COLO829 (cell line): ENCODE measurements at regions not wholly inside any gene's neighbourhood (a gene's known extent, or its start where the extent isn't known, plus 50 kb on each side); places are given as distances from the start of the nearest gene placed in this dataset.
"Not testable (repeated sequence)": the region's sequence is repeated elsewhere in the genome, so short reads cannot be mapped to it uniquely, and the experiment has no call there.

Experiments used
- DNase-seq: peaks from one replicate; pipeline ENCODE4 v3.0.0; 2012; ENCODE audit warnings: low spot score

DNA sequence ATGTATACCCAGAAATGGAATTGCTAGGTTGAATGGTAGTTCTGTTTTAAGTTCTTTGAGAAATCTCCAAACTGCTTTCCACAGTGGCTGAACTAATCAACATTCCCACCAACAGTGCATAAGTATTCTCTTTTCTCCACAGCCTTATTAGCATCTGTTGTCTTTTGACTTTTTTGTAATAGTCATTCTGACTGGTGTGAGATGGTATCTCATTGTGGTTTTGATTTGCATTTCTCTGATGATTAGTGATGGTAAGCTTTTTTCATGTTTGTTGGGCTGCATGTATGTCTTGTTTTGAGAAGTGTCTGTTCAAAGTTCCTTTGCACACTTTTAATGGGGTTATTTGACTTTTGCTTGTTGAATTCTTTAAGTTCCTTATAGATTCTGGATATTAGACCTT, 52.4 kb upstream of the EHHADH start:
- DNase-seq, result not testable (repeated sequence)

DNA sequence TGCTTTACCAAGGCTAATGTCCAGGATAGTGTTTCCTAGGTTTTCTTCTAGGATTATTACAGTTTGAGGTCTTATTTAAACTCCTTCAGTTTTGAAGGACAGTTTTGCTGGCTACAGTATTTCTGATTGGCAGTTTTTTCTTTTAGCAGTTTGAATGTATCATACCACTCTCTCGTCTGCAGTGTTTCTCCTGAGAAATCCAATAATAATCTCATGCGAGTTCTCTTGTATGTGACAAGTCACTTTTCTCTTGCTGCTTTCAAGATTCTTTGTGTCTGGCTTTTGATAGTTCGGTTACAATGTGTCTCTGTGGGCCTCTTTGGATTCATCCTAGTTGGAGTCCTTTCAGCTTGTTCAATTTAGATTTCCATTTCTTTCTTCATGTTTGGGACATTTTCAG, 53.0 kb upstream of the EHHADH start:
- DNase-seq, result no peak

DNA sequence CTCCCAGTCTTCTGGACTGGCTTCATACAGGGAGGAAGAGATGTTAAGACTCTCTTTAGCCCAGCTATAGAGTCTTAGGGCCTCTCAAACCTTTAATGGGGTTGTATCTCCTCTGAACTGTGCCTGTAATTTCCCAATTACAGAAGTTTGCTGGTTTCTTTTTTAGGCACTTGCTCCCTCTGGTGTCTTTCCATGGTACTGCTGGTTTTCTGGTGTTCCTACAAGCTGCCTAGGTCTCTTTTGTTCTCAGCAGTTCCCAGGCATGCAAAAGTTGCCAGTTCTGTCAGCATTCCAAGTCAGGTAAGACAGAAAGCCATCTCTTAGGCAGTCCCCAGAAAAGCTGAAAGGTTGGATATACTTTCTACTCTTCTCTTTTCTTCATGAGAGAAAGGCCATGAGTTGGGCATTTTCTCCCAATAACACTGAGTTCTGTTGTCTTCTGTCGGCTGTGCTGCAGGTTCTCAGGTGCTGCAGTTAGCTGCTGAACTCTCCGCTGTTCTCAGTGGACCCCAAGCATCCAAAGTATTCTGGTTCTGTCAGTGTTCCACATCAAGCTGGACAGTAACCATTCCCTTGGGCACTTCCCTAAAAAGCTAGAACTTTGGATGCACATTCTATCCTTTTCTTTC, 54.4 kb upstream of the EHHADH start:
- peak; percentile 83 for DNase-seq

DNA sequence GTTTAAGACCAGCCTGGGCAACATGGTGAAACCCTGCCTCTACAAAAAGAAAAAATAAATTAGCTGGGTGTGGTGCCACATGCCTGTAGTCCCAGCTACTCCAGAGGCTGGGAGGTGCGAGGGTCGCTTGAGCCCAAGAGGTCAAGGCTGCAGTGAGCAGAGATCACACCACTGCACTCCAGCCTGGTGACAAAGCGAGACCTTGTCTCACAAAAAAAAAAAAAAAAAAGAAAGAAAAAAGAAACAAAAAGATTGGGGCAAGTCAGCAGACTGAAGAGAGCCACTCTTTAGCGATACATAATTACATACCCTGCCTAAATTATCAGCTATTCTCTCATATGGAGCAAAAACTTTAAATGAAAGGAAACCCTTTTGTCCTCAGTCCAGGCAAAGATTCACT, 53.6 kb upstream of the MAP3K13 start:
- DNase-seq, result no peak

DNA sequence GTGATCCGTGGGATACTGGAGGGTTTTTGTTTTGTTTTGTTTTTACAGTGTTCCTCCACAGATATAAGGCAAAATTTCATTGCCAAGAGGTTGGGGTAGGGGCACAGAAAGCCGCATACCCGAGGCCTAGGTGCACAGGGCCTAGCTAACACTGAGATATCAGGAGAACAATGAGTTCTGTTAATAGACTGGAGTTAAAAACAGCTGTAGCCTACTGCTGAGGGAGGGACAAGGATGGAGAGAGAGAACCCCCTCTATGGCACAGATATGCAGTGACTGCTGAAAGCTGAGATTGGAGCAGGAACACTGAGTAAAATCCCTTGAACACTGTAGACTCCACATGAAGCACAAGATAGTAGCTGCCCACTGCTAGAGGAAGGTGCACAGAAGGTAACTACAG, 53.1 kb upstream of the MAP3K13 start:
- DNase-seq, result no peak

DNA sequence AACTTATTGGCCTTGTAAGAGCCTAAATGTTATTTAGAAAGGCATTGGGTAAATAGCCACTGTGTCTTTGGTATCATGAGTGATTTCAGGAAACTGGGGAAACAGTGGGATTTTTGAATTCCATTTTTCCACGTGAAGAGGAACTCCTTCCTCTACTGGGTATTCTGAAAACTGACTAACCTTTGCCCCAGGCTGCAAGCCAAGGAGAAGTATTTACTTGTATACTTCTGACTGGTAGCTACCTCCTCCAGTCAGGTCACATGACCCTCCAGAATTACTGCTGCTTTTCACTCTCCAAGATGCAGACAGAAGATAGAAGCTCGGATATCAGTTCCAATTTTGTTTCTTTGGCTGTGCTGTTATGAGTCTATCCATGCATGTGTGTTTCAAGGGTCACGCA, 50.9 kb upstream of the MAP3K13 start:
- no peak for DNase-seq
